GM21447 (cell line): ENCODE measurements at regions not wholly inside any gene's neighbourhood (a gene's known extent, or its start where the extent isn't known, plus 50 kb on each side); places are given as distances from the start of the nearest gene placed in this dataset.

Experiments used
- ATAC-seq: cut with Tn5 transposase; IDR thresholded peaks from one replicate; pipeline ENCODE4 v1.9.1; 2021; ENCODE audit not compliant: unreplicated experiment

DNA sequence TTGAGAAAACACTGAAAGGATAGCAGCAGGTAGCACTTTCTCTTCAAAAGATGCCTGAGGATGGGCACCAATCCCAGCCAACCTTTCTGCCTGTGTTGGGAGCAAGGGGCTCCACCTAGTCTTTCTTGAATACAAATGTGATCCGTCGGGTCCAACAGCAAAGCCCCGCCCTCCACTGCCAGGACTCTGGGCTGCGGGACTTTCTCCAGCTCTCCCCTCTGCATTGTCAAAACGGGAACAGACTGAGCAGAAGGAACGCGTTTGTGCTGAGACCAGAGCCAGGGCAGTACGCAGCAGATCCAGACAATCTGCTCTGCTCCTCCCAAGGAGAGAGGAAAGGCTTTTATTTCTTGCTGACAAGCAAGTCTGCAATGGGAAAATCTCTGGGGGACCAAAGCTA is 139.7 kb downstream of the SEC61B start:
- ATAC-seq = no peak

DNA sequence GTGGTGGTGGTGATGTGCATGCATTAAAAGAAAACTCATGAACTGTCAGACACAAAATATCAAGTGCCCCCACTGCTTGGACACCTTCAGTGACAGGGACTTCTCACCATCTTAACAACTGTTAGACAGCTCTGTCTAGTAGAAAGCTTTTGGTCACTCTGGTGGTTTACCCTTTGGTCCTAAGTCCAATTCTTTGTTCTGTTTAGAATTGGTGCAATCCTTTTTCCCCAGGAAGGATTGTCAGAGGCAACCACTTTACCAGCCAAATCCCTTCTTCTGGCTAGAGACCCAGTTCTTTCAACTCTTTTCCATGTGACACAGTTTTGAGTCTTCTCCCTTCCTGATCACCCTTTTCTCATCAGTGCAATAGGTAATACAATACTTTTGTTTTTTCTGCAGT is 140.2 kb downstream of the SEC61B start:
- ATAC-seq = no peak

DNA sequence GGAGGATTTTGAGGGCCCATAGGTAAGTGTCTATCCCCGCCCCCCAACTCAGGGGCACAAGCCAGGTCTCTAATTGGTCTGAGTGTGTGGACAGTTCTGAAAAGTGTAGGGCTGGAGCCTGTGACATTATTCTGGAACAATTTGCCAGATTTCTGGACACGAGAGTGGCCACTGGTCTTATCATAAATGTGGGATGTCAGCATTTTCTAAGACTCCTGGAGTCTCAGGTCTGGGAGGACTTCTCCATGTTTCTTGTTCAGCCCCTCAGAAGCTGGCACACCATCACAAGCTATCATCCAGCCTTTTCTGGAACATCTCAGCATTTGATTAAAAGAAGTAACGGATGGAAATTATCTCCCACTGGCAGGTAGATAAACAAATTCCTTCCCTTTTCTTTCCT is 141.4 kb downstream of the SEC61B start:
- ATAC-seq = no peak

DNA sequence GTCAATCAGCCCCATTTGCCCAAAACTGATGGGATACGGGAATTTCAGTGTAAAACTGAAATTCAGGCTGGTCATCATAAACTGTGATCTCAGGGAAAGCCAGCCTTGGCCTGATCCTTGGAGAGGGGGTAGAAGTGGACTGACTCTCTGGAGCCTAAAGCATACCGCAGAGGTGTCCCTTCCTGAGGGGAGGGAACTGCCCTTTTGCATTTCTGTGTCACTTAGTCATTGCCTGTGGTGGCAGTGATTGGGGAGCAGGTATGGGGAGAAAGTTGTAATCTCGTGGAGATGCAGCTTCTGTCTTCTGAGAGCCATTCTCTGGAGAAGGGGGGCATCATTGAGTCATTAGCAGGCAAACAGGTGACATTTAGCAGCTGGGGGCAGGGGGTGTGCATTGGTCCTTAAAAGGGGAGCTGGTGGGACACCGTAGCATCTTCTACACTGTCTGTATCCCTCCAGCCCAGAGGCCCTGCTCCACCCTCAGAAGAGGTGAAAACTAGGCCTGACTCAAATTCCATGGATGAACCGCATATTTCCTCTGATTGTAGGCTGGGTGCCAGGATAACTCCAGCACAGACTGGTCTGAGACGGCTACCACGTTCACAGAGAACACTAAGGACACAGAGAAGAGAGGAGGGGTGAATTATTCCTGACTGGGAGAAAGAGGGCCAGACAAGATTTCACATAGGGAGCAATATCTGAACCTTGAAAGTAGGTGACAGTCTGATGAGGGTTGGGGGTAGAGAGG is 143.3 kb downstream of the SEC61B start:
- ATAC-seq = no peak

DNA sequence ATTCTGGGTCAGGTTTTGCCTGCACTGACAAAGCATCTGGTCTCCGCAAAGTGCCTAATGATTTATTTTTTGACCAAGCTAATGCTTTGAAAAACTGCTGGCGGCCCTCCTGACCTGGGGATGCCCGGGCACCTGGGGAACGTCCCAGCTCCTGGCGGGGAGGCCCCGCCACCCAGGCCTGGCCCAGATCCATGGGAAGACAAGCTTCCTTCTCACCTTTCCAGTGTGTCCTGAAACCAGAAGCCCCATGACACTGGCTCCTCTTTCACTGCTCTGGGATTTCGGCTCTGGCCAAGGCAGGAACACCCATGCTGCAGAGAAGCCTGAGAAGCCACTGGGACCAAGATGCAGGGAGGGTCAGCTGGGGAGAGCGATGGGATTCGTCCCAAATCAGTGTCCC is 144.1 kb downstream of the SEC61B start:
- ATAC-seq = no peak

DNA sequence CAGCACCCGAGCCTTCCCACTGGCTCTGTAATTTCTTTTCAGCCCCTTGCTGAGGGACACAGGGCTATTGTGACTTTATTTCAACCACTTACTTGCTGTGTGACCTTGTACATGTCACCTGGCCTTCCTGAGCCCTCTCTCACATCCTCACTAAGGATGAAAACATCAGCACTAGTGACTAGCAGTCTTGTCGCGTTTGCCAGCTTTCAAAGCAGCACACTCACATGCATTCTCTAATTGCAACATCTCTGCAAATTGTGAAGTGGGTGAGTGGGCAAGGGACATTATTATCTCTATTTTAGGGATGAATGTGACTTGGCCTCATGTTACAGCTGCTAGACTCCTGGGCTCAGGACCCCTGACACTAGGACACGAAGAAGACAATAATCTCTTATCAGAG is 144.5 kb downstream of the SEC61B start:
- no peak for ATAC-seq

DNA sequence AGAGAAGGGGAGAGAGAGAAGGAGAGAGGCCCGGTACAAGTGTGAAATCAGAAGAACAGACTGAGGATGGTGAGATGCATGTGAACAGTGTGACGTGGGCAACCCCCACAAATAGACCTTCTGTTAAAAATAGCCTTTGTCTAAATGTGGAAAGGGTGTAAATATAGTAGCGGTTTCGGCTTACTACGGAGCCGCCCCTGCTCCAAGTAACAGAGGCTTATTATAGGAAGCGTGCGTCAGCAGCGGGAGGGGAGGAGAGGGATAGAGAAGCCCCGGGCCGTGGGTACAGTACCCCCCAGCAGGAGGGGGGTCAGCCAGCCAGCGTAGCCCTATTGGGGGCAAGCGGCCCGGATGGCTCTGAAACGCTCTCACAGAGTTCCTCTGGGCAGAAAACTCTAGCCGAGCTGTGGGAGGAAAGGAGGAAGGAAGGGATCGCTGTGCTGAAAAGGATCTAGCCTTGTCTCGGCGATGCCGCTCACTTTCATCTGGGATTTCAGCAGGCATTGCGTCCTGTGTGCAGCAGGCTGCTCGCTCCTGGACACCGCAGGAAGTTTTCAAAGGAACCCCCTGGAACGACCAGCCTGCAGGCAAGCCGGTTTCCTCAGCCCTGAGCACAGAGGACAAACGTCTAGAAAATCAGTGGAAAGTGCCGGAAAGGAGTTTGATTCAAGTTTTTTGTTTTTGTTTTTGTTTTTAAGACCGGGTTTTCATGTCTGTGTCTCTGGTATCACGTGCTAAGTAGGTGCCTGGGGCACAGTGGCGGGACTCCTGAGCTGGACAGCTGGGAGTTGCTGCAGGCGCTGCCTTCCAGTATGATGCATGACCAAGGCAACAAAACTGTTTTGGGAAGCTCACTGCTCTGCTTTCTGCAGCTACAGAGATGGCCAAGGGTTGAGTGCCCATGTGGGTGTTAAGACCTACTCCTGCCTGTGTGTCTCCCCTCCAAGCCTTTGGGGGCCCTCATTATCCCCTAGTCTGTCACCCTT is 146.6 kb downstream of the SEC61B start:
- ATAC-seq = peak; percentile 72

DNA sequence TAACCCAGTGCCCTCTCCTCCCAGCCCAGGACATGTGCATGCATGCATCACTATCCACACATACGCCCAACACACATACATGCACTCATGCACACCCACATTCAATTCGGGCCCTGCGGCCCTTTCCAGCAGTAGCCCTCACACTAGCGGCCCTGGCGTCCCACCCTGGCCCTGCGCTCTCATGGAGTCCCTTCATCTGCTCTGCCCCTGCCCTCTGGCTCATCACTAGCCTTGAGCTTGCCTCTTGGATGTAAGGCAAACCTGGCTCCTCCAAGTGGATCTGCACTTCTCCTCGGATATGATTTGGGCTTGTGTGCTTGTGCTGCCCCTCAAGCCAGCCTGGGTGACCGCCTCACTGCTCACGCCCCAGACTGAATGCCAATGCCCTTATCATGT is 147.2 kb downstream of the SEC61B start:
- no peak for ATAC-seq

DNA sequence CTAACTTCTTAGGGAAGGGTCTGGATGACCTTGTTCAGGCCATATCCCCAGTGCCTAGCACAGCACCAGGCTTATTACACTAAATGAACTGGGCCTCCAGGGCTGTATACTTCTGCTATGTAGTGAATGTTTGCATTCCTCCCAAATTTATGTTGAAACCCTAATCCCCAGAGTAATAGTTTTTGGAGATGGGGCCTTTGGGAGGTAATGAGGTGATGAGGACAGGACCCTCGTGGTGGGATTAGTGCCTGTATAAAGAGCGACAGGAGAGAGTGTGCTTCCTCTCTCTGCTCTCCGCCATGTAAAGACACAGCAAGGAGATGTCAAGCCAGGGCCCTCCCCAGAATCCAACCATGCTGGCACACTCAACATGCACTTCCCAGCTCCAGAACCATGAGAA is 148.3 kb downstream of the SEC61B start:
- ATAC-seq = no peak

DNA sequence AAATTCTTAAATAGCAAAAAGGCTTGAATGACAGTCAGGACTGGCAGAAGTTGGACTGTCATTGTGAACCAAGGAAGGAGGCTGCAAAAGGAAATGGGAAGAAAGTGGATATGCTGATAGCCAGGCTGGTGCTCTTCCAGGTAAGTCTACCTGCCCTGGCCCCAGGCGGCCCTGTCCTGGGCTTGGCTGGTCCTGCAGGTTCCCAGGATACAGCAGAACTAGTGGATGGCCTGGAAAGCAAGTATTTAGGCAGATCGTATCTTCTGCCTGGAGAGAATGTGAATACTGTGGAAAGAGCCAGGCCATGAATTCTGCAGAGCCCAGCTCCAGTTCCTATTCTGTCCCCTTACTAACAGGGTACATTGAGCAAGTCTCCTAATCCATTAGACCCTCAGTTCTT is 149.3 kb downstream of the SEC61B start:
- no peak for ATAC-seq

DNA sequence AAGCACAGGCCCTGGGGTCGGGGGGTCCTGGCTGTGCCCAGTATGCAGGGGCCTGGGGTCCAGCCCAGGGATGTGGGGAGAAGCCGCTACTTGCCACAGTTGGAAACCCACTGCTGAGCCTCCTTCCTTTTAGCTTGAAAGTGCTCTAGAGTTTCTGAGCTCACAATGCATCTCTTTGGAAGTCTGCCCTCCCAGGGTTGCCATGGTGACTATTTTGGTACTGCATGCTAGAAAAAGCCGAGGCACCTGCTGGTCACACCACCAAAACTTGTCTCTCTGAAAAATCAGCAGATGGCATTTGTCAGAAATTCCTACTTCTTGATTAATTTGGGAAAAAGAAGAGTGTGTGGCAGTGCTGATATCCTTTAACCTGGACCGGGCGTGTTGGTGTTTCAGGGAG is 151.8 kb downstream of the SEC61B start:
- no peak for ATAC-seq

DNA sequence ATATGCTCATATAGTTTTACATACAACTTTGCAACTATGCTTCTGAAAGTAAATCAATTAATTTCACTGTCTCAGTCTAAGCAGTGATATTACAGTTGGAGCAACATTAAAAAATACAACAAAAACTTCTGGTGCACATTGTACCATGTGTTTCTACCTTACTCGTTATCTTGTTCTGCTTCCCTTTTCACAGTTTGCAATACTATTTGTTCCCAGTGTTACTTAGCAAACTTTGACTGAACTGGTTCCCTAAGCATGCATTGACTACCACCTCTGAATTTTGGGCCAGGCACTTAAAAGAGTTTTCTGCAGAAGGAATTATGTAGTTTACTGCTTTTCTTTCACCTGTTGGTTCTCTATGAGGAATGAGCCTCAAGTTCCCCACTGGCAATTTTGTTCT is 152.7 kb downstream of the SEC61B start:
- ATAC-seq = no peak

DNA sequence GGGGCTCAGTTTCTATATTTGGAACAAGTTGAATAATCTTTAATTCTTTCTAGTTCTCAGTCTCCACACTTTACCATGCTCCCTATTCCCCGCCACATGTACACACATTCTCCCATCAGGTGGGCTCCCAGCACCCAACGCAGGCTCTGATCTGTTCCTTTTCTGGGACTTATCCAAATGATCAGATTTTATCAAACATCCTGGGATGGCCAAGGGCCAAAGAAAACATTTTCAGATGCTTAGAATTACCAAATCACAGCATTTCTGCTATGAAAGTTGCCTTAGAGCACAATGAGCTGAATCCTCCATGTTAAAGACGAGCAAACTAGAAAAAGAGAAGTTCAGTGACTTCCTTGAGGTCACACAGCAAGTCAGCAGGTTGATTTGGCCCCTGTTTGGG is 153.4 kb downstream of the SEC61B start:
- ATAC-seq = no peak

DNA sequence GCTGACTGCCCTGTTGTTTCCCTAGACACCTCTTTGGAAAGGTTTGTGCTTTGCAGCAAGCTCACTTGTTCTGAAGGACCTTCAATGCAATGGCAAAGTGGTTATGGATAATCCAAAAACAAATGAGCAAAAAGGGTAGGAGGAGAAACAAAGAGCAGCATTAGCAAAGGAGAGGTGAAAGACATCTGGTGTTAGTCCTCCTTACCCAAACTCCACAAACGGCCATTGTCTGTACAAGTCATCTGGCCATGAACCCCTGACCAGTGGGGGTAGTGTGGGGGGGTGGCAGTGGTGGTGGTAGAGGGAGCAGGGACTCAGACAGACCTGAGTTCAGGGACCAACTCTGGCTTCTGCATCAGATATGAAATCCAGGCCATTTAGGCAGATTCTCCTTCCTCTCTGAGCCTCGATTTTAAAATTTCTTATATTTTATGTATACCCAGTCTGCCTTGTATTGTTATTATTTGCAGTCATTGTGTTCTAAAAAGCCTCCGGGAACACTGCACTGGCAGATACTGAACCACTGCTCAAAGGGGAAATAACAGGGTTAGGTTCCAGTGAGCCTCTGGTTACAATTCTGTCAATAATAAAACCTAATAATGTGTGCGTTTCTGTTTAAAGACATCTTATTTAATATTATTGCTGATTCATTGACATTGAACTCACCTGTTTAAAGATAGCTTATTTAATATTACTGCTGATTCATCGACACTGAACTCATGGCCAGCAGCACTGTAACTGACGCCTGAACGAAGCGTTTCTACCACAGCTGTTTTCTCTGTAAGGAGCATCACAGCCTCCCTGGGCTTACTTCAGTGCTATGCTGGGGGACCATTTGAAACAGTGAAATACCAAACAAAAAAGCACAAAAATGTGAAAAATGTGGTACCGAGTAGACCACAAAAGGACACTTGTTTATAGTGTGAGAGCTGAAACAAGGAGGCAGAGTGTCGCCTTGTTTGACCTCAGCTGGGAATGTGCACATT is 156.0 kb downstream of the SEC61B start:
- no peak for ATAC-seq

DNA sequence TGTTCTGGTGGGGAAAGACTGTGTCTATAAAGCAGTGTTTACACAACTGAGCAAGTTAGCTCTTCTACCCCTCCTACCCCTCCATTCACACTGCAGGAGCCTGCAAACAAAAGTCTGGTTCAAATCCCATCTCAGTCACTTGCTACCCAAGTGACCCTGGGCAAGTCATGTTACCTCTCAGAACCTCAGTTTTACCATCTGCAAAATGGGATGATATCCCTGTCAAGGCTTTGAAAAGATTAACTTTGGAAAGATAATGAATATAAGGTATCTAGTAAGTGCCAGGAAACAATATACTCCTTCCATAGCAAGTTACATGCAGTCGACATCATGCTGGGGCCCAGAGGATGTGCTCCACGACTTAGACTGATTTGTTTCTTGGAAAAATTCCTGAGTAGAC is 161.5 kb downstream of the SEC61B start:
- no peak for ATAC-seq

DNA sequence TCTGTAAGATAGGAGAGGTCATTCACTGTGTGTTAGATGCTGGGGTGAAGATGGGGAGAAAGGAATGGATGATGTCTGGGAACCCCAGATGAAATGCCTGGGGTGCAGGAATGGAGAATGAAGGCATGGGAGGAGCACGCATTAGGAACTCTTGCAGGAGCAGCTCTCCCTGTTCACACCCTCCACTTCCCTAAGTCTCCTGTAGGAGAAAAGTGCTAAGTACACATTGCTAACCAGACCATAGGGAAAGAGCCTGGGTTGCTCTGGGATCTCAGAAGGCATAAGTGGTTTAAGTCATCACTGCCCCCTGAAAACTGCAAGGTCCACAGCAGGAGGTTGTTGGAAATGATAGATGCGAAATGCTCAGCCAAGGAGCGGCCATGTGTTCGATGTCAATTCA is 163.1 kb downstream of the SEC61B start:
- no peak for ATAC-seq

DNA sequence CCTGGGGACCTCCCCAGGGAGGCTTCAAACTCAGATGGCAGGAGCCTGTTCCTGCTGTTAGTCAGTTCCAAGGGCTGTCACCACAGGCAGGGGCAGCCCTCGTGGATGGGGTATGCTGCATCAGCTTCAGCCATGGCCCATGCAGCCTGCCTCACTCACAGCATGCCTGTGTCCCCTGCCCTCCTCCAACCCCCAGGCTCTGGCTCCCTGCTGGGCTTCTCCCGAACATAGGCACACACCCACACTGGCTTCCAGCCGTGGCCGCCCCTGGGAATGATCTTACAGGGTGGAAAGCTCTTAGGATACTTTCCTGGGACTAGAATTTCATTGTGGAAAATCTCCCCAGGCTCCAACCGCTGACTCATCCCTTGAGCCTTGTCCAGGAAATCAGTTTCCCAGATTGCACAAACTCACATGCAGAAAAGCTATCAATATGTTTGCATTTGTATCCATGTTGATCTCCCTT is 163.8 kb downstream of the SEC61B start:
- no peak for ATAC-seq

DNA sequence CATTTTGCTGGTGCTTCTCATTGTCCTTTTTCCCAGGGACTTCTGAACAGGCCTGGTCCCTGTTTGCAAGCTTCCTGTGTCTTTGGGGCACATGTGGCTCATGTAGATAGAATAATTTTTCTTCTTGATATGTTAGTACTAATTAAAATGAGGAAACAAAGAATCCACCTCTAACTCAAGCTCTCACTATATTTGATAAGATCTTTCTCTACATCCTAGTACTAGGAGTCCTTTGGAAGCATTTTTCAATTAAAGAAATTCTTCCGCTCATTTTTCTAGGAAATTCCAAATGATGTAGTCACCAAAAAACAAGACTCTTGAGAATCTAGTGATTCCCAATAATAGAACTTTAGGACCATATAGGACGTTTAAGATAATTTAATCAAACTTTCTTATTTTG is 165.3 kb downstream of the SEC61B start:
- ATAC-seq = no peak

DNA sequence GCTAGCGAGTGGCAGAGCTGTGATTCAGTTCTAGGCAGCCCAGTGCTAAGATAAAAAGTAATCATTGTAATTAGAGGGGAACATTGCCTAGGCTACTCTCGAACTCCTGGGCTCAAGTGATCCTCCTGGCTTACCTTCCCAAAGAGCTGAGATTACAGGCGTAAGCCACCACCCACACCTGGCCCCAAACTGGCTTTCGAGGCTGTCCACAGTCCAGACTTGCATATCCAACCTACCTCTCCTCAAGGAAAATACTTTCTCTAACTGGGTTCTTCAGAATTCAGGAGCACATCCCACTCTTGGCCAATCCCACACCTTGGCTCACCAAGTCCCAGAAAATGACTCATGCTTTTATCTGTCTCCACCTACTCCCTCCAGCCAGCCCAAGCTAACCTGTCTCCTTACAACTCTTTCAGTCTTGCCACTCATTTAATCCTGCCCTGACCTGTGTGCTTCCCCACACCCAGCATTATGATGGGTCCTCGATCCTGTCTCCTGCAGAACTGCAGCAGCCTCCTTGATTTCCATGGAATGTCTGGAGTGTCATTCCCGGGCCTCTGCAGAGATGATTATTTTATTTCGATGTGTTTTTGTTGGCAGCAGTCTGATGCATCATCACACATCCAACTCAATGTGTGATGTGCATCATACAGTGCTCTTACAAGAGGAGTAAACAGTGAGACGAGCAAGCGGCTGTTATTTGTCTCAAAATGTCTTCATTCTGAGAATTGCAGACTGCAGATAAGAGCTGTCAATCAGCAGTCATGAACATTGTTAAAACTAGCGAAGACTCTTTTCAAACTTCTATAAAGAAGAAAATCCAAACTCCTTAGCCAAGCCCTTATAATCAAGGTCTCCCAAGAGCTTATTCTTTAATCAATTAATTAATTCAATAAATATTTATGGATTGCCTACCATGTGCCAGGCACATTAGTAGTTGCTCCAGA is 167.3 kb downstream of the SEC61B start:
- no peak for ATAC-seq
